Mucosa of descending colon (tissue), 3 donors: ENCODE measurements at regions not wholly inside any gene's neighbourhood (a gene's known extent, or its start where the extent isn't known, plus 50 kb on each side); places are given as distances from the start of the nearest gene placed in this dataset.

Source experiments
- ATAC-seq: fragments of 200-7000 bp; cut with Tn5 transposase; one replicate; pipeline ENCODE4 v1.9.1; 2020; ENCODE audit warnings: mild to moderate bottlenecking, moderate library complexity
- DNase-seq, 3 donors: peaks; one replicate each; pipeline ENCODE4 v3.0.0-alpha.2; 2020
- H3K36me3 ChIP-seq: fragments of 200-600 bp; one replicate; pipeline ENCODE4 v1.8.0; 2021; ENCODE audit warnings: low read depth, mild to moderate bottlenecking
- H3K4me1 ChIP-seq: fragments of 200-600 bp; one replicate; pipeline ENCODE4 v1.8.0; 2021; ENCODE audit warnings: low read depth, mild to moderate bottlenecking
- H3K4me3 ChIP-seq: fragments of 200-600 bp; one replicate; pipeline ENCODE4 v1.8.0; 2021; ENCODE audit warnings: mild to moderate bottlenecking
- H3K9me3 ChIP-seq: fragments of 200-600 bp; one replicate; pipeline ENCODE4 v1.8.0; 2021; ENCODE audit warnings: mild to moderate bottlenecking
- intact Hi-C, 2 donors: fragments of 100-400 bp; cut with DNase I in 1 of 2; cut with micrococcal nuclease in 1 of 2; formaldehyde crosslinking; loops; one replicate each; pipeline versions ENCODE4 v1.11.0 to v1.11.1; 2022; cut with DNase I, micrococcal nuclease
- TF ChIP-seq, protein P1 (sequence below): fragments of 200-600 bp; IDR thresholded peaks from one replicate; pipeline ENCODE4 v1.8.0; 2022; ENCODE audit warnings: antibody characterized with exemption, mild to moderate bottlenecking
- donor health status: DM: no; HTN: no; CAD: no; lungs with moderate emphysema.
- donor health status: DM: no; HTN: no; CAD: no.
- donor health status: DM: no; HTN: yes; CAD: no.

DNA sequence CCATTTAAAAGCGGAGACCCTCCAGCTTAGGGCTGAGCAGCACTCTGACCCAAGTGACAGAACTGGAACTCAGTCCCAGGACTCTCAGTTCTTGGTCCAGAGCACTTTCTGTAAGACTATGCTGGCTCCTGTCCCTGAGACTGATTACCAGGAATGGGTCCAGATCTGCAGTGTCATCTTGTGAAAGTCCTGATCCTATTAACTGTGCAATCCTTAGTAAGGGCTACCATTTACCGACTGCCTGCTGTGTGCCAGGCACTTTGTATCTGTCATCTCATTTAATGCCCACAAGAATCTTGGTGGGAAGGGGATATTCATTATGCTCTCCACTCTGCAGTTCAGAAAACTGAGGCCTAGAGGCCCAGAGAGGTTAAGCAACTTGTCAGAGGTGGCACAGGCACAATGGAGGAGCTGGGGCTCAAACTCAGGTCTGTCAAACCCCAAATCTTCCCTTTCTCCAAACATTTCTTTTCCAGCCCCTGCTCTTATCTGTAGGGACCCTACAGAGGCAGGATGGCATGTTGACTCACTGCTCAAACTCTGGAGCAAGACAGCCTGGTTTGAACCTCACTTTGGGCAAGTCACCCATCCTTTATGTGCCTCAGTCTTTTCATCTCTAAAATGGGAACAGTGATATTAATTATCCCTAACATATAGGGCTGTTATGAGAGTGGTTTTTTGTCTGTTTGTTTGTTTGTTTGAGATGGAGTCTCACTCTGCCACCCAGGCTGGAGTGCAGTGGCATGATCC is 57.6 kb upstream of the IFNLR1 start:
- TF ChIP-seq, protein P1, sequence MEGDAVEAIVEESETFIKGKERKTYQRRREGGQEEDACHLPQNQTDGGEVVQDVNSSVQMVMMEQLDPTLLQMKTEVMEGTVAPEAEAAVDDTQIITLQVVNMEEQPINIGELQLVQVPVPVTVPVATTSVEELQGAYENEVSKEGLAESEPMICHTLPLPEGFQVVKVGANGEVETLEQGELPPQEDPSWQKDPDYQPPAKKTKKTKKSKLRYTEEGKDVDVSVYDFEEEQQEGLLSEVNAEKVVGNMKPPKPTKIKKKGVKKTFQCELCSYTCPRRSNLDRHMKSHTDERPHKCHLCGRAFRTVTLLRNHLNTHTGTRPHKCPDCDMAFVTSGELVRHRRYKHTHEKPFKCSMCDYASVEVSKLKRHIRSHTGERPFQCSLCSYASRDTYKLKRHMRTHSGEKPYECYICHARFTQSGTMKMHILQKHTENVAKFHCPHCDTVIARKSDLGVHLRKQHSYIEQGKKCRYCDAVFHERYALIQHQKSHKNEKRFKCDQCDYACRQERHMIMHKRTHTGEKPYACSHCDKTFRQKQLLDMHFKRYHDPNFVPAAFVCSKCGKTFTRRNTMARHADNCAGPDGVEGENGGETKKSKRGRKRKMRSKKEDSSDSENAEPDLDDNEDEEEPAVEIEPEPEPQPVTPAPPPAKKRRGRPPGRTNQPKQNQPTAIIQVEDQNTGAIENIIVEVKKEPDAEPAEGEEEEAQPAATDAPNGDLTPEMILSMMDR, result no peak
- DNase-seq, result no peak
- ATAC-seq, result no peak
- Histone ChIP-seq H3K36me3 (no peaks in the 10 kb centered on the region), H3K4me3 (no peak overlapping the region), H3K9me3 (no peaks in the 10 kb centered on the region), H3K4me1 (no peaks in the 10 kb centered on the region)
- intact Hi-C loops, result no loop called here

DNA sequence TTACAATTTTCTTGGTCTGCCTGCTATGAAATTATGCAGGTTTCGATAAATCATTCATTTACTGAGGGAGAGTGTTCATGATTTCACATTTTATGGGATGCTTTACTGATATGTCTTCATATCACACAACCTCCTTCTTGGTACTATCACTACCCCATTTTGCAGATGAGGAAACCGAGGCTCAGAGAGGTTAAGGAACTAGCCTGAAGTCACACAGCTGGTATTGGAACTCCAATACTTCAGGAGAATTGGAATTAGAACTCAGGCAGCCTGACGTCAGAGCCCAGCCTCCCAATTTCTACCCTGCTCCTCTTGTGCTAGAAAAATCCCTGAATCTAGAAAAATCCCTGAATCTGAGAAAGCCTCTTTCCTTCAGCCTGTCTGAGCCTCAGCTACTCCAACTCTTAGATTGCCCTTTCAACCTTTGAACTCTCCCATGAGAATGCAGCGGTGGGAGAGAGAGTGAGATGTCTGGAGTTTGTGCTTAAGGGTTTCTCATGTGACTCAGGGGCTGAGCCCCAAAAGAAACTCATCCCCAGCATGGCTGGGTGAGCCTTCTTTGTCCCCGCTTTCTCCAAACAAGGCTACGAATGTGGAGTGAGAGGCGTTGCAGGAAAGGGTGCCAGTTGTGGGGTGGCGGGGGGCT is 50.8 kb upstream of the IFNLR1 start:
- DNase-seq (no peak), ATAC-seq (no peak)
- TF ChIP-seq, protein P1, result no peak
- H3K36me3 ChIP-seq, result no peaks in the 10 kb centered on the region
- intact Hi-C loops, result loop anchor here in 1 of 2 donors (10.0 kb wide), 1 partner anchor 117 kb away; no protein-coding TSS in a partner anchor
- no peaks in the 10 kb centered on the region for H3K4me1 ChIP-seq
- H3K9me3 ChIP-seq, result no peaks in the 10 kb centered on the region
- no peak overlapping the region for H3K4me3 ChIP-seq

DNA sequence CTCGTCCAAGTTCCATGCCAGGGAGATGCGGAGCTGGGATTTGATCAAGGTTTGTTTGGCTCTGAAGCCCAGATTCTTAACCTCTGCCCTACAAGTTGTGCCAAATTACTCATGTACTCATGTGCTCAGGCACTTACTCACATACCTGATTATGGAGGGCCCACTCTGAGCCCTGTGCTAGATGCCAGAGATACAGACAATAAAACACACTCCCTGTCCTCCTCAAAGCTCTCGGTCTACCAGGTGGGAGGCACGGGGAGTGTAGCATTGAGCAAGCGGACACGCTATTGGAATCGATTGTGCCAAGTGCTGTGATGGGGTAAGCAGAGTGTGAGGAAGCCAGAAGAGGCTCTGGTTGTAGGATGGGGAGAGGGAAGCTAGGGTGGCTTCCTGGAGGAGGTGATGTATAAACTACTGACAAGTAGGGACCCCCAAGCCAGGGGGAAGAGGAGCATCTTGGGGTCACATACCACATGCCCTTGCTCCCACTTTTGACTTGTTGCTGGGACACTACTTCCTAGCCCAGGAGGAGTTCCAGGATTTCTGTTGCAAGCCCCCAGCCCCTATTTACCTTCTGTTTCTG is 49.8 kb upstream of the IFNLR1 start:
- H3K36me3 ChIP-seq, result no peaks in the 10 kb centered on the region
- peak; percentile 70 for ATAC-seq
- H3K4me1 ChIP-seq, result no peaks in the 10 kb centered on the region
- DNase-seq, result no peak
- H3K4me3 ChIP-seq, result no peak overlapping the region
- H3K9me3 ChIP-seq, result no peaks in the 10 kb centered on the region
- intact Hi-C loops, result loop anchor here in 1 of 2 donors (10.0 kb wide), 1 partner anchor 118 kb away; no protein-coding TSS in a partner anchor
- TF ChIP-seq, protein P1, result no peak
